Skeletal muscle satellite cell (primary cell): ENCODE measurements at regions not wholly inside any gene's neighbourhood (a gene's known extent, or its start where the extent isn't known, plus 50 kb on each side); places are given as distances from the start of the nearest gene placed in this dataset.

Experiments
- H3K27me3 ChIP-seq: 2 replicates; pipeline ENCODE4 v1.7.0; 2013; ENCODE audit warnings: low read length; ENCODE audit not compliant: control insufficient read depth, insufficient read depth
- H3K36me3 ChIP-seq: 2 replicates; pipeline ENCODE4 v1.7.0; 2013; ENCODE audit warnings: mild to moderate bottlenecking, control low read depth, low read length; ENCODE audit not compliant: insufficient read depth
- H3K4me1 ChIP-seq: 2 replicates; pipeline ENCODE4 v1.7.0; 2013; ENCODE audit warnings: low read length; ENCODE audit not compliant: control insufficient read depth, insufficient read depth
- H3K4me2 ChIP-seq: 2 replicates; pipeline ENCODE4 v1.7.0; 2013; ENCODE audit warnings: mild to moderate bottlenecking, low read length
- H3K4me3 ChIP-seq: 2 replicates; pipeline ENCODE4 v1.7.0; 2013; ENCODE audit warnings: low read length
- H3K9ac ChIP-seq: 2 replicates; pipeline ENCODE4 v1.7.0; 2013; ENCODE audit warnings: mild to moderate bottlenecking, low read depth, low read length, moderate library complexity
- H3K9me3 ChIP-seq: replicated peaks from 2 replicates; pipeline ENCODE4 v1.7.0; 2013; ENCODE audit warnings: mild to moderate bottlenecking, control low read depth, low read length

DNA sequence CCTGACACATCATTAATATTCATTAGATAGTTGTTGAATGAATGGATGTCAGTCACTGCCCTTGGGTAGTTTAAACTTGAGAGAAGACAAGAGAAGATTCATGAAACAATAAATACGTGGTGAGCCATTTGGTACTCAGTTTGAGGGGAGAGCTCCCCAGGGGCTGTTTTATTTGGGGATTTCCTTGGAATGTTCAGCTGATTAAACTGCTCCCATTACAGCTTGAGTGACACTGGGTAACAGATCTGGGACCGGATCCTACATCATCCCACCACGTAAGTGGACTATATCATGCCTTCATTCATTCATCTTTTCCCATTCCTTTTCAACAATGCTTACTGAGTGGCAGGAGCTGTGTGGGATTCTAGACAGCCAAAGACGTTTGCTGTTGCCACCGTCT lies 162.0 kb downstream of the FAT3 start:
- Histone ChIP-seq H3K9ac (no peak overlapping the region), H3K27me3 (no peaks in the 10 kb centered on the region), H3K4me1 (peaks cover 23% of the 10 kb centered on the region), H3K4me2 (no peak overlapping the region), H3K4me3 (no peak overlapping the region), H3K36me3 (no peaks in the 10 kb centered on the region), H3K9me3 (no peaks in the 10 kb centered on the region)

DNA sequence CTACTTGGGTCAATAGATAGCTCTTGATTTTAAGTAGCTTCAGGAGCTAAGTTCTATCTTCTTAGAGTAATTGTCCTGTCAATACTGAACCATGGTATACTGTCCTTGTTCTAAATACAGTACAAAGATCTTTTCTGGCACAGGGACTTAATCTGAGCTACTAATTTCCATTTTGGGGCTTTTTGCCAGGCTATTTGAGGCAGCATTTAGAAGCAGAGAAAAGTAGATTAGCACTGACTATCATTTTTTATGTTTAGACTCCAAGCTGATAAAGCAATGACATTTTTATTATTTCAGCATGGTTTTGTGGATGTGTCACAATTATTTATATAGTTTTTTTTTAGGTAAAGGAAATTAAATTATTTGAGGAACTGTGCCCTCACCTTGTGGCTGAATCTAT lies 163.2 kb downstream of the FAT3 start:
- no peaks in the 10 kb centered on the region for H3K9me3 ChIP-seq
- no peak overlapping the region for H3K4me3 ChIP-seq
- no peak overlapping the region for H3K4me2 ChIP-seq
- no peaks in the 10 kb centered on the region for H3K36me3 ChIP-seq
- no peaks in the 10 kb centered on the region for H3K27me3 ChIP-seq
- H3K9ac ChIP-seq = no peak overlapping the region
- H3K4me1 ChIP-seq = peaks cover 23% of the 10 kb centered on the region

DNA sequence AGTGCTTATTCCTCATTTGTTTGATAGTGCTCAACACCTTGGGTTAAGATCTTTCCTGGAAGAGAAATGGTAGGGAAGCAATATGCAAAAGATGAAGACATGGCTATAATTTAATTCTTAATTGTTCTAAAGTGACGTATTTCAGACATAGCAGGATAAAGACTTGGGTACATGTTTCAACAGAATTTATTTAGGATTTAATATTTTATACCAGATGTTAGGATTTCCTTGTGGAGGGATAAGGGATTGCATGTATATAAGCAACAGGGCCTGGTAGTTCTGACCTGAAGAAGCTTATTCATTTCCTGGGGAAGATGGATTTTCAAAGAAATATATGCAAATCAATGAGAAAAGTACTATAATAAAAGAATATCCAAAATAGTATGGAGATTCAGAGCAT lies 163.8 kb downstream of the FAT3 start:
- Histone ChIP-seq H3K9me3 (no peaks in the 10 kb centered on the region), H3K4me3 (no peak overlapping the region), H3K27me3 (no peaks in the 10 kb centered on the region), H3K4me1 (peaks cover 18% of the 10 kb centered on the region), H3K36me3 (no peaks in the 10 kb centered on the region), H3K9ac (no peak overlapping the region), H3K4me2 (no peak overlapping the region)

DNA sequence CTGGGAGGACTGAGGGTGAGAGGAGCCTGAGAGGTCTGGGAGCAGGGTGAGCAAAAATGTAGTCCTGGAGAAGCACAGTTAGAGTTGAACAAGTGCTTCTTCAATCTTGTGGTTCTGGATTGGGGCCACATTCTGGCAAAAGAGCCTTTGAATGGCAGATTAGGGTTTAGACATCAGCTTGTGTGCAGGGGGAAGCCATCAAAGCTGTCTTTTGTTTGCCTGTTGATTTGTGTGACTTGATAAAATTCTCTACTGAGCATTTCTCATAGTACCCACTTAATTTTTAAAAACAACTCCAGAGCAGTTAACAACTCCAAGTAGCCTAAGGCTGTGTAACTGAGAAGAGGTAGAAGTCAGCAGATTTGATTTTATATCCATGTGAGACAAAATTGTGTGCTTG lies 166.2 kb downstream of the FAT3 start:
- Histone ChIP-seq H3K4me2 (no peak overlapping the region), H3K36me3 (no peaks in the 10 kb centered on the region), H3K9me3 (no peaks in the 10 kb centered on the region), H3K9ac (no peak overlapping the region), H3K4me1 (no peaks in the 10 kb centered on the region), H3K4me3 (no peak overlapping the region), H3K27me3 (no peaks in the 10 kb centered on the region)

DNA sequence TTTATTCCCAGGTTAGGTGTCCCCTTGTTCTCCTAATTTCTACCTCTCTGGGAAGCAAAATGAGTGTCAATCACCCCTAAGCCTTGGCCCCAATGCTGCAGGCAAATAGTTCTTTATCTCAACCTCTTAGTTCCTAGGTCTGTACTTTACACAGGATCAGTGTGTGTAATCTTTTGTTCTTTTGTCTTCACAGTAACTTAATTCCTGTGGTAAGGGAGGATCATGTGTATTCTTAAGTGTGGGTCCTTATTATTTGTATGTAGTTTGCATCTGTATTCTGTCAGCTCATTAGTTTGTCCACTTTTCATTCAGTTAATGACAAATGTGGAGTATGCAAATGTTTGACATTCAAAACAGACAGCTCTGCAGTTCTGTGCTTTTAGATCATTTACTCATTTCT lies 166.7 kb downstream of the FAT3 start:
- Histone ChIP-seq H3K4me2 (no peak overlapping the region), H3K36me3 (no peaks in the 10 kb centered on the region), H3K27me3 (no peaks in the 10 kb centered on the region), H3K9me3 (no peaks in the 10 kb centered on the region), H3K4me3 (no peak overlapping the region), H3K9ac (no peak overlapping the region), H3K4me1 (no peaks in the 10 kb centered on the region)

DNA sequence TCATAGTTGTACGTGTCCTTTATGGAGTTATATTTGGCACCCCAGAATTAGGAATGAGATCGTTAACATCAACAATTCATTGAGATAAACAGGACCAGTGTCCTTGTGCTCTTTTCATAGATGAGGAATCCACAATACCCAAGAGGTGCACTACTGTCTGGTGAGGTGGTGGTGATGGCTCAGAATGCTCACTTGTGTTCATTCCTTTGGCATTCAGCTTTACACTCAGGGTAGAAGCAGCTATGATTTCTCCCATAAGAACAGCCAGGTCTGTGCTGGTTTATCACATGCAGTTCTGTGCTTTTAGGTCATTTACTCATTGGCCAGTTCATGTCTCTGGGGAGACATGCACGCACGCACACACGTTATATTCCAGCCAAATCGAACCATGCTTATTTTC lies 167.2 kb downstream of the FAT3 start:
- Histone ChIP-seq H3K27me3 (no peaks in the 10 kb centered on the region), H3K4me2 (no peak overlapping the region), H3K9me3 (no peaks in the 10 kb centered on the region), H3K36me3 (no peaks in the 10 kb centered on the region), H3K4me1 (no peaks in the 10 kb centered on the region), H3K4me3 (no peak overlapping the region), H3K9ac (no peak overlapping the region)

DNA sequence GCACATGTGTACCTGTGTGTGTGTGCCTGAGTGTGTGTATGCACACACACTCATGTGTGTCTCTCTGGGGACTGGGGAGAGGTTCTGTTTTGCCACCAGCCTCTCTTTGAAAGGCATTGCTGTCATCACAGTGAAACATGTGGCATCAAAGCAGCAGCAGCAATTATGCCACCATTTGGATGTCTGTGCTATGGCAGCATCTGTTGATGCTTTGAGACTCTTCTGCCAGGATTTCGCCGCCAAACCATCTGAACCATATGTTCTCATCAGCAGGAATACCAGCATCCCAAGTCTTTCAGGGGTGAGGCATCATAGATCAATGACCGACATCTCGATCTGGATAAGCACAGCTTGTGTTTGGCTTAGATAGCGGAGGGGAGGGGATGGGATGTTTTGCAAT lies 168.6 kb downstream of the FAT3 start:
- no peaks in the 10 kb centered on the region for H3K9me3 ChIP-seq
- H3K4me1 ChIP-seq = no peaks in the 10 kb centered on the region
- no peak overlapping the region for H3K4me2 ChIP-seq
- H3K9ac ChIP-seq = no peak overlapping the region
- H3K4me3 ChIP-seq = no peak overlapping the region
- no peaks in the 10 kb centered on the region for H3K36me3 ChIP-seq
- no peaks in the 10 kb centered on the region for H3K27me3 ChIP-seq

DNA sequence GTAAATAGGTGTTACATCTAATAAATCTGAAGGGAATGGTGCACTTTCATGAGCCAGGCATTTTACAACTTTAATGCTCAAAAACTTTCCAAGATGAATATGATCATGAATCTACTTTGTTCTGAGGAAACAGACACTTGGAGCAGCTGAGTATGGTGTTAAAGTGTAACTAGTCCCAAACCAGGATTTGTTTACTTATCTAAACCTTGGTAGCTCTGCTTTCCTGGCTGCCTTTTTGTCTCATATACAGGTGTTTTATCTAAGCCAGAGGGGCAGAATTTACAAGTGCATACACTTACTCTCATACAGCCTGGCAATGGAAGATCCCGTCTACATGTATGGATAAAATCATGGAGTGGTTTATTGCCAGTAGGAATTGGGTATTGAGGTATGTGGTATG lies 171.5 kb downstream of the FAT3 start:
- Histone ChIP-seq H3K36me3 (no peaks in the 10 kb centered on the region), H3K4me3 (no peak overlapping the region), H3K9ac (no peak overlapping the region), H3K4me1 (no peaks in the 10 kb centered on the region), H3K4me2 (no peak overlapping the region), H3K9me3 (no peaks in the 10 kb centered on the region), H3K27me3 (no peaks in the 10 kb centered on the region)

DNA sequence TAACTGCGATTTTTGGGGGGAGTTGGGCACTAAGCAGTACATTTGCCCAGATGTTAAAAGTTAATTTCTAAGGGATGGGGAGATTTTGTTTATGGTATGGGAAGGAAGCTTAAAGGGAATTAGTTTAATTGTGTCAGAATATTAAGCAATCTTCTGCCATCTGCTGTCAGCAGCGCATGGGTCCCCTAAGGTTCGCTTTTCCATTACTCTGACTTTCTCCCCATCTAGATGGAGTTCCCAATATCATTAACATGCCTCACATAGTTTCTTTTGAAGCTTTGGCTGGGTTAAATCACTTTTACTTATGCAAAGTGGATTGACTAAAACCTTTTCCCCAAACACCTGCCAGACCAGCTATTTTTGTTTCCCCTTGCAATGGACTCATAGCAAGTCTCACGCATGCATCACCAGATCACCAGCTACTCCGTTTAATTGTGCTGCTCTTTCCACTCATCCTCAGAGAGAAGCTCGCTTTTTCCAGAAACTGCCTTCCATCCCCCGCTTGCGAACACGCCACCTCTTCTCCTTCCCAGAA lies 172.7 kb downstream of the FAT3 start:
- no peaks in the 10 kb centered on the region for H3K27me3 ChIP-seq
- H3K9me3 ChIP-seq = no peaks in the 10 kb centered on the region
- H3K4me2 ChIP-seq = no peak overlapping the region
- no peak overlapping the region for H3K9ac ChIP-seq
- no peaks in the 10 kb centered on the region for H3K36me3 ChIP-seq
- H3K4me3 ChIP-seq = no peak overlapping the region
- H3K4me1 ChIP-seq = no peaks in the 10 kb centered on the region

DNA sequence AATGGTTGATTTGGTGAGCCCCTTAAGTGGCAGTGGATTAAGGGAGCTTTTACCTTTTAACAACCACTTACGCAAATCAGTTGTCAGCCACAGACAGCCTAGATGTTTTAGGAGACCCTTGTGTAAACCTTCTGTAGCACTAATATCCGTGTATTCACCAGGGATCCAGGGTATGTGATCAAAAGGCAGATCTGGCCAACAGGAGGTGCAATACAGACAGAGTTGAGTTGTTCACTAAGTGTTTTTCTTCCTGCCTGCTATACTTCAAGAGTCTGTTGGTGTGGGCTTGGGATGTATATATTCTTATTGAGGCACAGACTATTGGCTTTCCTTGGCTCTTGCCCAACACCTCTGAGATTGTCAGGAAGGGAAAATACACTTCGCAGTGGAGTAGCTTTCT lies 175.1 kb downstream of the FAT3 start:
- H3K9me3 ChIP-seq = no peaks in the 10 kb centered on the region

DNA sequence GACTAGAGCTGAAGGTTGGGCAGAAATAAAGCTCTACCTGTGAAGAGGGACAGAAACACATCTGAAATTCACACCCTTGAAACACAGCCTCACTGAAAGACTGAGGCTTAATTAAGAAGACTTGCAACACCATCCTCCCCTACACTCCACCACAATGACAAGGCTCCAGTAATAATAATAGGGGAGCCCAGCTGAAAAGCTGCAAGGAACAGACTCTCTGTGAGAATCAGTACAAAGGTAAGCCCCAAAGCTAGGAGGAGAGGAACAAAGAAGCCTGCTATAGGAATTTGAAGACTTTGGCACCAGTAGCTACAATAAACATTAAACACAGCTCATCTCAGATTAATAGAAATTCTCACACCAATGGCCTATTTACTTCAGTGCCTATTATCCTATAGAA lies 176.9 kb downstream of the FAT3 start:
- Histone ChIP-seq H3K27me3 (no peaks in the 10 kb centered on the region), H3K9ac (no peak overlapping the region), H3K36me3 (no peaks in the 10 kb centered on the region), H3K4me1 (no peaks in the 10 kb centered on the region), H3K9me3 (no peaks in the 10 kb centered on the region), H3K4me2 (no peak overlapping the region), H3K4me3 (no peak overlapping the region)

More for the DNA sequence above, 175.1 kb downstream of the FAT3 start:
- Histone ChIP-seq H3K4me3 (no peak overlapping the region), H3K9ac (no peak overlapping the region), H3K4me2 (no peak overlapping the region), H3K36me3 (no peaks in the 10 kb centered on the region), H3K4me1 (no peaks in the 10 kb centered on the region), H3K27me3 (no peaks in the 10 kb centered on the region)

DNA sequence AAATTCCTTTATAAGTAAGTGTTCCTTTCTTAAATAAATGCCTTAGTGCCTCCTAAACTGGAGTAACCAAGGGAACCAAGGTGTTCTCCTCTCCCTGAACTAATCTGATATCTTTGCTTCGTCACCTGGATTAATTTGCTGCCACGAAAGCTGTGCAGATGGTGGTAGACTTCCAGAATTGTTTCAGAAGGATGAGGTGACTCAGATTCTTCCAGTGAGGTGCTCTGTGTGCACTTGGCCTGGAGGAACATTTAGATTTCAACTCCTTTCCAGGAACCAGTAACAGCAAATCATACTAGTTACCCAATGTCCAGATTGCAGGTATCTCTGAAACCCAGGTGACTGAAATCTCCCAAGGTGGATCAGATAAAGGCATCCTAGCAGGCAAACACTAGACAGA lies 181.9 kb downstream of the FAT3 start:
- H3K36me3 ChIP-seq = no peaks in the 10 kb centered on the region
- H3K4me2 ChIP-seq = no peak overlapping the region
- no peak overlapping the region for H3K4me3 ChIP-seq
- no peaks in the 10 kb centered on the region for H3K27me3 ChIP-seq
- no peaks in the 10 kb centered on the region for H3K4me1 ChIP-seq
- H3K9ac ChIP-seq = no peak overlapping the region
- H3K9me3 ChIP-seq = no peaks in the 10 kb centered on the region
